ENCODE measurements at regions not wholly inside any gene's neighbourhood (a gene's known extent, or its start where the extent isn't known, plus 50 kb on each side); places are given as distances from the start of the nearest gene placed in this dataset.

DNA sequence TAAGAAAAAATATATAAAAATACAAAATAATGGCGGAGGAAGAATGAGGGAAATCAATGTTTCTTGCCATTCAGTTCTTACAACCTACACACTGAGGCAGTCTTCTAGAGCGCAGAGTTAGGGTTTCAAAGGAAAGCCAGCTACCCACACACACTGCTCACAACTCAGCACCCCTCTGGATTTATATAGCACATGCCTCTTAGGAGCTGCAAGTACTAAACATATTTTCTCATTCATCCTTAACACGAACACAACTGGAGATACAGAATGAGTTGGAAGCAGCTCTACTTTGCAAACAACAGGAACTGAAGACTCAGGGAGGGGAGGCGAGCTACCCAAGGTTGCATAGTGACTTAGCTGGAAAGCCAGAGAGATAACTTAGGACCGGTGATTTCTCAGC lies 293.8 kb downstream of the CTTN start:
- H3K36me3 ChIP-seq (ENCODE audit: insufficient read depth, low read length) = no peaks in the 10 kb centered on the region
- no peaks in the 10 kb centered on the region for H3K4me1 ChIP-seq (ENCODE audit: control insufficient read depth, insufficient read depth, low read length, unreplicated experiment)
- H3K27ac ChIP-seq (ENCODE audit: low read depth, low read length) = no peak overlapping the region
- H3K79me2 ChIP-seq (ENCODE audit: control insufficient read depth, insufficient read depth, low read length, unreplicated experiment) = no peaks in the 10 kb centered on the region
- H3K4me3 ChIP-seq (ENCODE audit: low read depth, low read length) = no peak overlapping the region
- H3K27me3 ChIP-seq (ENCODE audit: insufficient read depth, low read length) = no peaks in the 10 kb centered on the region
- H2AFZ ChIP-seq (ENCODE audit: low read length, unreplicated experiment) = no peak overlapping the region

DNA sequence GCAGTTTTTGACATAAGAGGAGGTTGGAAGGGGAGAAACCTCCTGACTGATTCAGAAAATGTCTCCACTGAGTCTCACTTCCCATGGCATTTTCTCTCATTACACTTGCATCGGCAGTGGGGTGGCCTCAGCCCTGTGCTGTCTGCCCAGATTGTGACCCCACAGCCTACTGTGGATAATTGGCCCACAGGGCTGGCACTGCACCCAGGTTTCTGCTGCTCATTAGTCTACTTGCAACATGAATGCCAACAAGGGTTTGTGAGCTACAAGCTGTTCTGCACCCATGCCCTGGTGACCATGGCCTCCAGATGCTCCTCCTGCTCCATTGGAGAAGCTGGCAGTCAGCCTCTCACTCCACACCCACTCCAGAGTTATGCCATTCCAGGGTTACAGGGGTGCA lies 296.0 kb downstream of the CTTN start:
- Histone ChIP-seq H3K4me1 (ENCODE audit: control insufficient read depth, insufficient read depth, low read length, unreplicated experiment) (no peaks in the 10 kb centered on the region), H2AFZ (ENCODE audit: low read length, unreplicated experiment) (no peak overlapping the region), H3K36me3 (ENCODE audit: insufficient read depth, low read length) (no peaks in the 10 kb centered on the region), H3K27me3 (ENCODE audit: insufficient read depth, low read length) (no peaks in the 10 kb centered on the region), H3K79me2 (ENCODE audit: control insufficient read depth, insufficient read depth, low read length, unreplicated experiment) (no peaks in the 10 kb centered on the region), H3K27ac (ENCODE audit: low read depth, low read length) (no peak overlapping the region), H3K4me3 (ENCODE audit: low read depth, low read length) (no peak overlapping the region)

DNA sequence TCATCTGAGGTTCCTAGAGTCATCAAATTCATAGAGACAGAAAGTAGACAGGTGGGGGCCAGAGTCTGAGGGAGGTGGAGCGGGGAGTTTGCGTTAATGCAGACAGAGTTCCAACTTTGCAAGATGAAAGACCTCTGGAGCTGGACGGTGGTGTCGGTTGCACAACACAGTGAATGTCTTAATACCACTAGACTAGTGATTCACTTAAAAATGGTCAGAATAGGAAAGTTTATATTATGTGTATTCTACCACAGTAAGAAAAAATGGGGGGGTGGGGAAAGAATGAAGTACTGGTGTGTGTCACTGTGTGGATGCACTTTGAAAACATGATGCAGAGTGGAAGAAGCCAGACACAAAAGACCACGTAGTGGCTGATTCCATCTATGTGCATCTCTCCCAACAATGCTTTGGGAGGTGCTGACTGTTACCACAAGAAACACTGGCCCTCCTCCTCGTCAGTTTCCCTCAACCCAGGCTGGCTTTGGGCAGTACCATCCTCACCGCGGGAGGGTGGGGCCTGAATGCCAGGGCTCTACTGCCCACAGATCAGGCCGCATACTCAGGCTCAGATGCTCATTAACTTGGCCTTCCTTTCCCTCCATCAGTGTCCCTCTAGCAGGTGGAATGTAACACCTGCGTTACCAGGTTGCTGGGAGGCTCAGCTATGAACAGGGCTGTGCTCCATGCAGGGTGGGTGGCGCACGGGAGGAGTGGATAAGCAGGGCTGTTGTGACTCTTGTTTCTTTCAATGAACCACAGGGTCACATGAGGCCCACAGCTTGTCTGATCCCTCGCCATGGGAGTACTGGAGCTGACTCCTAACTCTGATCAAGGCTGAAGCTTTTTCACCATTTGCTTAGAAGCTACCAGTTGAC lies 297.0 kb downstream of the CTTN start:
- Histone ChIP-seq H3K27me3 (ENCODE audit: insufficient read depth, low read length) (no peaks in the 10 kb centered on the region), H3K4me3 (ENCODE audit: low read depth, low read length) (no peak overlapping the region), H2AFZ (ENCODE audit: low read length, unreplicated experiment) (no peak overlapping the region), H3K27ac (ENCODE audit: low read depth, low read length) (no peak overlapping the region), H3K4me1 (ENCODE audit: control insufficient read depth, insufficient read depth, low read length, unreplicated experiment) (no peaks in the 10 kb centered on the region), H3K79me2 (ENCODE audit: control insufficient read depth, insufficient read depth, low read length, unreplicated experiment) (no peaks in the 10 kb centered on the region), H3K36me3 (ENCODE audit: insufficient read depth, low read length) (no peaks in the 10 kb centered on the region)

DNA sequence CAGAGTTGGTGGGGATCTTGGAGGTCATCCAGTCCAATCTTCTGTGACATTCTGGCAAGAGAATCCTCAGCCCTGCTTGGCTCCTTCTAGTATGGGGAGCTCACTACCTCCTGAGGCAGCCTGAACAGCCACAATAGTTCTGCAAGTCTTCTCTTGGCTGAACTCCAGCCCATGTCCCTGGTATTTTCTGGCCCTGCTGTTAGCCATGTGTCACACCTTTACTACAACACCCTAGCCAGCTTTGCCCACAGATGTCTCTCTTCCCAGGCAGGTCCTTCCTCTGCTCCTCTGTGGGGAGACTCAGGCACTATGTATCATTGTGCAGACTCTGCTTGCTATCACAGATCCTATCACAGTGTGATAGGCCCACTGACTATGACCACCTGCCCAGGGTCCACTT lies 297.7 kb downstream of the CTTN start:
- Histone ChIP-seq H3K27me3 (ENCODE audit: insufficient read depth, low read length) (no peaks in the 10 kb centered on the region), H3K4me1 (ENCODE audit: control insufficient read depth, insufficient read depth, low read length, unreplicated experiment) (no peaks in the 10 kb centered on the region), H3K4me3 (ENCODE audit: low read depth, low read length) (no peak overlapping the region), H3K27ac (ENCODE audit: low read depth, low read length) (no peak overlapping the region), H2AFZ (ENCODE audit: low read length, unreplicated experiment) (no peak overlapping the region), H3K79me2 (ENCODE audit: control insufficient read depth, insufficient read depth, low read length, unreplicated experiment) (no peaks in the 10 kb centered on the region), H3K36me3 (ENCODE audit: insufficient read depth, low read length) (no peaks in the 10 kb centered on the region)

DNA sequence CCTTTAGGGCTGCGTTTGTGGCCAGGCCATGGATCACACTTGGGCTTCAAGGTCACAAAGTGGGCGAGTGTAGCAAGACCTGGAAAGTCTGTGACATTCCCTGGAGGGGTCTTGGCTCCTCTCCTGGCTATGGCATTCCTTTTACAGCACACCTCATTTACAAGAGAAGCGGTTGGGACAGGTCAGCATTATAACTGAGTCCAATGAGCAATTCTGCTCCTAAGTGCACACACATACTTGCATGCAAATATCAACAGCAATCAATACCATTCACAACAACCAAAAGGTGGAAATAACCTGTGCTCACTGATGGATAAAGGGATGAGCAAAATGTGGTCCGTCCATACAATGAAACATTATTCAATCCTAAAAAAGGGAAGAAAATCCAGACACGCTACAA lies 298.2 kb downstream of the CTTN start:
- Histone ChIP-seq H2AFZ (ENCODE audit: low read length, unreplicated experiment) (no peak overlapping the region), H3K4me1 (ENCODE audit: control insufficient read depth, insufficient read depth, low read length, unreplicated experiment) (no peaks in the 10 kb centered on the region), H3K27me3 (ENCODE audit: insufficient read depth, low read length) (no peaks in the 10 kb centered on the region), H3K4me3 (ENCODE audit: low read depth, low read length) (no peak overlapping the region), H3K27ac (ENCODE audit: low read depth, low read length) (no peak overlapping the region), H3K36me3 (ENCODE audit: insufficient read depth, low read length) (no peaks in the 10 kb centered on the region), H3K79me2 (ENCODE audit: control insufficient read depth, insufficient read depth, low read length, unreplicated experiment) (no peaks in the 10 kb centered on the region)

DNA sequence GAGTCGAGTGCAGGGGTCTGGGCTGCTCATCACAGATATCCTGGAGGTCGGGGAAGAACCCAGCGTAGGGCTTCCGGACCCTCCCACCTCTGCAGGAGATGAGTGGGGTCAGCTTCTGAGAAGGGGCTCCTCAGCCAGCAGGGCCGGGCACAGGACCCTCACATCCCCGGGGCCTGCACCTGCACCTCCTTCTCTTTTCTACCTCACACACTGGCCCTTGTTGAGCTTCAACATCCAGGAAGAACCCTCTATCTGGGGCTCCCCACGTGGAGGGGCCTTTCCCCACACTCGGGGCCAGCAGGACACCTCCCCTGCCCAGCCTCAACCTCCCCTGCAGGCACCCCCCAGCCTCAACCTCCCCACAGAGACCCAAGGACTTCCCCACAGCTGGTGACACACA lies 299.4 kb downstream of the CTTN start:
- H3K4me3 ChIP-seq (ENCODE audit: low read depth, low read length) = no peak overlapping the region
- no peaks in the 10 kb centered on the region for H3K4me1 ChIP-seq (ENCODE audit: control insufficient read depth, insufficient read depth, low read length, unreplicated experiment)
- H2AFZ ChIP-seq (ENCODE audit: low read length, unreplicated experiment) = no peak overlapping the region
- no peak overlapping the region for H3K27ac ChIP-seq (ENCODE audit: low read depth, low read length)
- no peaks in the 10 kb centered on the region for H3K27me3 ChIP-seq (ENCODE audit: insufficient read depth, low read length)
- H3K36me3 ChIP-seq (ENCODE audit: insufficient read depth, low read length) = no peaks in the 10 kb centered on the region
- no peaks in the 10 kb centered on the region for H3K79me2 ChIP-seq (ENCODE audit: control insufficient read depth, insufficient read depth, low read length, unreplicated experiment)

DNA sequence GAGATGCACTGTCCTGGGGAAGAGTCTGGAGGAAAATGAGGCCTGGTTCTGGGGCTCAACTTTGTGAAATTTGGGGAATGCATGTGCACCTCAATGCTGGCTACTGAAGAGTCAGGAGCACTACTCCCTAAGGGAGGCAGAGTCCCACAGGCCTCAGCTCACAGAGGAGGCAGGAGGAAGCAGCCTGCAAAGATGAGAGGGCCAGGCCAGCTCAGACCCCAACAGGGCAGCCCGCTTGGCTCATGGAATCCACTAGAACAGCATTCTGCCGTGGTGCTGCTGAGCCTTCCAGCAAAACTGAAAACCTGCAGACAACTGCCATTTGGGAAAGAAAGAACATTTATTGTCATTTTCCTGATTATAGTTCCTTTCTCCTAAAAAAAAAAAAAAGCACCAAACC lies 300.5 kb downstream of the CTTN start:
- no peak overlapping the region for H3K27ac ChIP-seq (ENCODE audit: low read depth, low read length)

DNA sequence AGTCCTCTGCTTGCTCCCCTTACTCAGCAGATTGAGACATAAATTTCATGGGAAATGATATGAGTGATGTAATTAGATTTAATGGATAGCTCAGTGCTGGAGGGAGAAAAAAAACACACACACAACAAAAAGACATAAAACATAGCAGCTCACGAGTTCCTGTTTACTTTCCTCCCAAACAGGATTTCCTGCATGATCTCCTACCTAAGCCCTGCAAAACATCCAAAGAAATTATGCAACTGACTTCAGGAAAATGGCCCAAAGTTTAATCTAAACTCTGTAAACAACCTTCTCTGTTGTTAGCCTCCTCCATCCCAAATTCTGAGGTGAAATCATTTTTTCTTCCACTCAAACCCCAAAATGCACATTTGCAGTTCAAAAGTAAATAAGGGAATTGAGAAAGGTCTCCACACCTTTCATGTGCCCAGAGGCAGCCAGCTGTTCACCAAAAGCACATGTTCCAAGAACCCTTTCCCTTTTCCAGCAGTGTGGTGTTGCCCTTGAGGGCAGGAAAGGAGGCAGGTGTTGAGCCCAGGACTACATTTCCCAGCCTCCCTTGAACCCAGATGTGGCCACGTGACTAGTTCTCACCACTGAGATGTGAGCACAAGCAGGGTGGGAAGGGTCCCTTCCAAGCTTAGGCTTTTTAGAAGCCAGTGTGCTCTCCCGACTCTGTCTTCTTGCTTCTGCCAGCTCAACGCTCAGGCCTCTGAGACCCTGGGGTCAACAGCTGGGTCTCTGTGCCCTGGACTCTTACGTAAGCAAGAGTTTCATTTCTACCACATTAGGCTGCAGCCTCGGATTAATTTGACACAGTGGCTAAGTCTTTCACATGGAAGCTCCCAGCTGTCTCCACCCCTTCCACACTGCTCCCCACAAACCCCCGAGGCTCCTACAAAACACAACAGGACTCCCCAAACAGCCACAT lies 301.2 kb downstream of the CTTN start:
- H3K27ac ChIP-seq (ENCODE audit: low read depth, low read length) = no peak overlapping the region

More for the DNA sequence above, 300.5 kb downstream of the CTTN start:
- Histone ChIP-seq H3K36me3 (ENCODE audit: insufficient read depth, low read length) (no peaks in the 10 kb centered on the region), H2AFZ (ENCODE audit: low read length, unreplicated experiment) (no peak overlapping the region), H3K4me3 (ENCODE audit: low read depth, low read length) (no peak overlapping the region), H3K79me2 (ENCODE audit: control insufficient read depth, insufficient read depth, low read length, unreplicated experiment) (no peaks in the 10 kb centered on the region), H3K27me3 (ENCODE audit: insufficient read depth, low read length) (no peaks in the 10 kb centered on the region), H3K4me1 (ENCODE audit: control insufficient read depth, insufficient read depth, low read length, unreplicated experiment) (no peaks in the 10 kb centered on the region)

DNA sequence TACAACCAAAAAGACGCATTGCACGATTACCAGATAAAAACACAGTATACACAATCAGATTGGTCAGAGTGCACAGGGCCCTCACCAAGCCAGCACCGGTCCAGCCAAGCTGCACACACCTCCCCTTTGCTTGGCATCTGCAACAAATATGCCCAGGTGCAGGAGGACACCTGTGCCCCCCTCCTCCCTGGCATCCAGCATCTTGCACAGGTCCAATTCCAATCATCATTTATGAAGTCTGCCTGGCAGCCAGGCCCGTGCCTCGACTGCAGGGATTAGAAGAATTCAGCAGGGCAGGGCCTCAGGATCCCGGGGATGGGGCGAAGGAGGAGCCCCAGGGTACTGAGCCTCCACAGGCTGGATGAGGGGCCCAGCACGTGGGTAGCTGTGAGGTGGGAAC lies 302.1 kb downstream of the CTTN start:
- Histone ChIP-seq H3K27me3 (ENCODE audit: insufficient read depth, low read length) (no peaks in the 10 kb centered on the region), H3K79me2 (ENCODE audit: control insufficient read depth, insufficient read depth, low read length, unreplicated experiment) (no peaks in the 10 kb centered on the region), H3K36me3 (ENCODE audit: insufficient read depth, low read length) (no peaks in the 10 kb centered on the region), H3K27ac (ENCODE audit: low read depth, low read length) (no peak overlapping the region), H2AFZ (ENCODE audit: low read length, unreplicated experiment) (no peak overlapping the region), H3K4me1 (ENCODE audit: control insufficient read depth, insufficient read depth, low read length, unreplicated experiment) (no peaks in the 10 kb centered on the region), H3K4me3 (ENCODE audit: low read depth, low read length) (no peak overlapping the region)

More for the DNA sequence above, 301.2 kb downstream of the CTTN start:
- Histone ChIP-seq H3K36me3 (ENCODE audit: insufficient read depth, low read length) (no peaks in the 10 kb centered on the region), H2AFZ (ENCODE audit: low read length, unreplicated experiment) (no peak overlapping the region), H3K4me3 (ENCODE audit: low read depth, low read length) (no peak overlapping the region), H3K4me1 (ENCODE audit: control insufficient read depth, insufficient read depth, low read length, unreplicated experiment) (no peaks in the 10 kb centered on the region), H3K27me3 (ENCODE audit: insufficient read depth, low read length) (no peaks in the 10 kb centered on the region), H3K79me2 (ENCODE audit: control insufficient read depth, insufficient read depth, low read length, unreplicated experiment) (no peaks in the 10 kb centered on the region)

DNA sequence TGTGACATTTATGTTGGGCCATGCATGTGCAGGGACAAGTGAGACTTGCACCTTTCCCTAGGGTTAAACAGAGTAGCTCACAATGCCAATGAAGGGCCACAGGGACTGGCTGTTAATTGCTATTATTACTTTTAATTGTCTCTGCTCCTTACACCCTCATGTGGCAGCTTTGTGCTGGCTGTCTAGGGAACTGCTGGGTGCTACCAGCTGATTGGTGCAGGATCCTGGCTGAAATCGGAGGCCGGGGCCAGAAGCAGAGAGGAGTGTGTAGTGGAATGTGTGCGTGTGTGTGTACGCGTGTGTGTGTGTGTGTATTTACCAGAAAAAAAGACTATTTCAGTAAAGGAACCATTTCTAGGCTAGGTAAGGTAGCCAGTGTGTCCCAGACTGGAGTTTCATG lies 302.5 kb downstream of the CTTN start:
- H3K4me1 ChIP-seq (ENCODE audit: control insufficient read depth, insufficient read depth, low read length, unreplicated experiment) = no peaks in the 10 kb centered on the region
- no peak overlapping the region for H2AFZ ChIP-seq (ENCODE audit: low read length, unreplicated experiment)
- no peaks in the 10 kb centered on the region for H3K27me3 ChIP-seq (ENCODE audit: insufficient read depth, low read length)
- H3K36me3 ChIP-seq (ENCODE audit: insufficient read depth, low read length) = no peaks in the 10 kb centered on the region
- no peak overlapping the region for H3K4me3 ChIP-seq (ENCODE audit: low read depth, low read length)
- H3K79me2 ChIP-seq (ENCODE audit: control insufficient read depth, insufficient read depth, low read length, unreplicated experiment) = no peaks in the 10 kb centered on the region
- no peak overlapping the region for H3K27ac ChIP-seq (ENCODE audit: low read depth, low read length)
